BE2C (cell line): ENCODE measurements at regions not wholly inside any gene's neighbourhood (a gene's known extent, or its start where the extent isn't known, plus 50 kb on each side); places are given as distances from the start of the nearest gene placed in this dataset.

Experiments used
- DNase-seq: peaks from one replicate; pipeline ENCODE4 v3.0.0-alpha.2; 2020
- H3K27me3 ChIP-seq: fragments of 250-450 bp; sonication (Bioruptor Pico); 2 replicates; pipeline ENCODE4 v1.5.1; 2020; ENCODE audit warnings: mild to moderate bottlenecking
- H3K36me3 ChIP-seq: fragments of 250-450 bp; sonication (Bioruptor Pico); 2 replicates; pipeline ENCODE4 v1.5.1; 2020; ENCODE audit warnings: mild to moderate bottlenecking
- H3K4me1 ChIP-seq: fragments of 250-450 bp; sonication (Bioruptor Pico); 2 replicates; pipeline ENCODE4 v1.5.1; 2020
- H3K4me3 ChIP-seq: 2 replicates; pipeline ENCODE4 v1.5.1; 2011; ENCODE audit warnings: low read depth, low read length
- H3K9me3 ChIP-seq: fragments of 250-450 bp; sonication (Bioruptor Pico); 2 replicates; pipeline ENCODE4 v1.5.1; 2020
- TF ChIP-seq, protein P1 (sequence below): IDR thresholded peaks from 2 replicates; pipeline ENCODE4 v1.5.1; 2012; ENCODE audit warnings: mild to moderate bottlenecking, low read depth, low read length

DNA sequence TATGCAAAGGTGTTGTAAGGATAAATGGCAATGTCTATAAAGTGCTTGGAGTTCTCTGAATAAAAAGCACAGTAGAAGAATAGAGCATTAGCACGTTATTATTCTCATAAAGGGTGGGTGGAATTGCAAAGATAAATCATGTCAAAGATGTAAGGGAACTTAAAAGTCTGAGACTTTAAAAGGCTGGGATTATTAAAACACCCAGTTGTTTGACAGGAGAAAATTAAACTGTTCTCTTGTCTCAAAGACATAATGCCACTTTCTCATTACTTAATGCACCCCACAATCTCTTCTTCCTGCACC lies 70.4 kb upstream of the PDE10A start:
- H3K36me3 ChIP-seq = no peaks in the 10 kb centered on the region
- no peak for DNase-seq
- no peaks in the 10 kb centered on the region for H3K4me1 ChIP-seq
- no peaks in the 10 kb centered on the region for H3K27me3 ChIP-seq
- no peaks in the 10 kb centered on the region for H3K9me3 ChIP-seq
- H3K4me3 ChIP-seq = no peak overlapping the region
- TF ChIP-seq, protein P1, sequence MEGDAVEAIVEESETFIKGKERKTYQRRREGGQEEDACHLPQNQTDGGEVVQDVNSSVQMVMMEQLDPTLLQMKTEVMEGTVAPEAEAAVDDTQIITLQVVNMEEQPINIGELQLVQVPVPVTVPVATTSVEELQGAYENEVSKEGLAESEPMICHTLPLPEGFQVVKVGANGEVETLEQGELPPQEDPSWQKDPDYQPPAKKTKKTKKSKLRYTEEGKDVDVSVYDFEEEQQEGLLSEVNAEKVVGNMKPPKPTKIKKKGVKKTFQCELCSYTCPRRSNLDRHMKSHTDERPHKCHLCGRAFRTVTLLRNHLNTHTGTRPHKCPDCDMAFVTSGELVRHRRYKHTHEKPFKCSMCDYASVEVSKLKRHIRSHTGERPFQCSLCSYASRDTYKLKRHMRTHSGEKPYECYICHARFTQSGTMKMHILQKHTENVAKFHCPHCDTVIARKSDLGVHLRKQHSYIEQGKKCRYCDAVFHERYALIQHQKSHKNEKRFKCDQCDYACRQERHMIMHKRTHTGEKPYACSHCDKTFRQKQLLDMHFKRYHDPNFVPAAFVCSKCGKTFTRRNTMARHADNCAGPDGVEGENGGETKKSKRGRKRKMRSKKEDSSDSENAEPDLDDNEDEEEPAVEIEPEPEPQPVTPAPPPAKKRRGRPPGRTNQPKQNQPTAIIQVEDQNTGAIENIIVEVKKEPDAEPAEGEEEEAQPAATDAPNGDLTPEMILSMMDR = no peak

DNA sequence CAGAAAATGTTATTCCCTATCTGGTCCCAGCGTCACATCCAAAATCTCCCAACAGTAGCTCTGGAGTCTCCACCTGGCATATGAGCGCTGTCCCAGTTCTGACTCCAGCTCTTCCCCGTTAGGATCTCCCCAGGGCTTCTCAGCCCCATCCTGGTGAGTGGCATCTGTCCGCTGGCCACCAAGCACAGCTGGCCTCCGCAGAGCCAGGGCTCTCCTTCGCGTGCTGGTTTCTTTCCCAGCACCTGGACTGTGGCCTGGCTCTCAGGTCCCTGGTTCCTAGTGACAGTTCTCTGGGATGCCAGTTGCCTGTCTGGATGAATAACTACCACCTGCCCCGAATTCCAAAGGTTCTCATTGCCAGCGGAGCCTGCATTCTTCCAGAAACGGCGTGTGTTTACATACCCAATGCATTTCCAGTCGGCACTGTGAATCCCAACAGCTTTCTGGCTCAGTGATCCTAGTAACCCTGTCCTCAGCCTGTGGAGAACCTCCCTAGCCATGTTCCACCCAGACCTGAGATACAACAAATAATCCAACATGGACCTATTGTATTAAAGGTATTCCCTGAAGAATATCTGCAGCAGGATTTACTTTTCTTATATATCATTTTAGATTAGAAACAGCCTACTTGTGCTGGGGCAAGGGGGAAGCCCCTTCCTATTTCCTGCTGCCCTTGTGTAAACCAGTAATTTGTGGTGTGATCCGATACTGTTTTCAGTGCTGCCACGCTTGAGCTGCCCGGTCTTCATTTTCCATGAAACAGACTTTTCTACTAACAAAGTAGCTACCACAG lies 69.9 kb upstream of the PDE10A start:
- H3K36me3 ChIP-seq = no peaks in the 10 kb centered on the region
- no peak for DNase-seq

DNA sequence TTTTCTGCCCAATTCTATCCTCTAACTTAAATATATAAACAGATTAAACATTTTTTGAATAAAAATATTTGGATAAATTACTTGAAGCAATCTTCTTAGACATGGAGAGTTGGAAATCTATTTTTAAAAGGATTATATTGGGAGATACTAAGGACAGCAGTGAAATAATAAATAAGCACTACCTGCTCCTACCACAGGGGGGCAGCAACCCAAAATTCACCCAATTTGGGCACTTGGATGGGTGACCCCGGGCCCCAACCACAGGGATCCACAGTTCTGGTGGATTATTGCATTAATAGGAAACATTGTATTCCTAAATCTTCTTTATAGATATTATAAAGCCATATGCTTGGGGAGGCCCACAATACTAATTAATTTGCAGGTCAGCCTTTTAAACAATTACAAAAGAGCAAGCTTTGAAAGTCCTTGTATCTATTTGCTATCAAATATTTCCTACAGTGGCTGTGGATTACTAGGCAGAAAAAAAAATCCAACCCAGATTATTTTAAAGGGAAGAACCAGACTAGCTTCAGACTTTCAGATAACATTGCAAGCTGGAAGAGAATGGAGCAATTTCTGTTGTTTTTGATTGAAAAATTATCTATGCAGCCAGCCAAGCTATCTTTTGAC lies 66.4 kb upstream of the PDE10A start:
- H3K9me3 ChIP-seq = no peaks in the 10 kb centered on the region
- H3K4me3 ChIP-seq = no peak overlapping the region
- DNase-seq = peak; percentile 50
- H3K4me1 ChIP-seq = no peaks in the 10 kb centered on the region
- H3K27me3 ChIP-seq = no peaks in the 10 kb centered on the region
- H3K36me3 ChIP-seq = no peaks in the 10 kb centered on the region
- TF ChIP-seq, protein P1 = peak; percentile 72

More for the DNA sequence above, 69.9 kb upstream of the PDE10A start:
- Histone ChIP-seq H3K4me1 (no peaks in the 10 kb centered on the region), H3K27me3 (no peaks in the 10 kb centered on the region), H3K4me3 (no peak overlapping the region), H3K9me3 (no peaks in the 10 kb centered on the region)
- TF ChIP-seq, protein P1 = no peak

DNA sequence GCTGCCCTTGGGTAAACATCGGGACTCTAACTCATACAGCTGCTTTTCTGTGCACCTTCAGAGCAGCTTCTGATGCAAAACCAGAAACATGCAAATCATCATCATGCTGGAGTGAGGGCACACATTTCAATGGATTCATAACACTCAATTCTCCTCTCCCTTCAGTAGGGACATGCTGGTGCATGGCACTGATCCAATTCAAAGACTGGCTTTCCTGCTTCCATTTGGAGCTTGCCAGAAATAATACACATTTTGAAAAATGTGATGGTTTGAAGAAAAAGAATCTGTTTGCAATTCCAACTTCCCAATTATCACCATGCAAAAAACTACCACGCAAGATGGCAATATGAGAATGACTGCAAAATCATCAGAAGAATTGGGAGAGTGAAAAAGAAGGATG lies 65.2 kb upstream of the PDE10A start:
- H3K27me3 ChIP-seq = no peaks in the 10 kb centered on the region
- H3K36me3 ChIP-seq = no peaks in the 10 kb centered on the region
- DNase-seq = no peak
- H3K9me3 ChIP-seq = no peaks in the 10 kb centered on the region
- no peaks in the 10 kb centered on the region for H3K4me1 ChIP-seq
- TF ChIP-seq, protein P1 = no peak
- H3K4me3 ChIP-seq = no peak overlapping the region

DNA sequence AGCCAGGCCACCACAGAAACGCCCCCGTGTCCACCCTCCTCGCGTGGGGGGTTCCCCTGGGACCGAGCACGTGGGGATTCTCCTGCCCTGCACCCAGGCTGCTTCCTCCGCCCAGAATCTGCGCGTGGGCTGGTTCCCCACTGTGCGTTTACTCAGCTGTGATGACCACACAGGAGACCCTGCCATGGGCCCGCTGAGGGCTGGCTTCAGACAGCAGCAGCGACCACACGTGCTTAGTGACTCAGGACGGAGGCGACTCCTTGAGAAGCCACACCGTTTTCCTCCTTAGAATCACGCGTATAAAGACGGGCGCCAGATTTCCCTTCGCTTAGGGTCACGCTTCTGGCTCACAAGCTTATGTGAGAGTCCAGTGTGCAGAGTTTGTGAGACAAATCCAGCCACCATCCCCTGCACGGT lies 63.9 kb upstream of the PDE10A start:
- Histone ChIP-seq H3K4me3 (no peak overlapping the region), H3K27me3 (no peaks in the 10 kb centered on the region), H3K36me3 (no peaks in the 10 kb centered on the region), H3K4me1 (no peaks in the 10 kb centered on the region), H3K9me3 (no peaks in the 10 kb centered on the region)
- no peak for DNase-seq
- TF ChIP-seq, protein P1 = no peak

DNA sequence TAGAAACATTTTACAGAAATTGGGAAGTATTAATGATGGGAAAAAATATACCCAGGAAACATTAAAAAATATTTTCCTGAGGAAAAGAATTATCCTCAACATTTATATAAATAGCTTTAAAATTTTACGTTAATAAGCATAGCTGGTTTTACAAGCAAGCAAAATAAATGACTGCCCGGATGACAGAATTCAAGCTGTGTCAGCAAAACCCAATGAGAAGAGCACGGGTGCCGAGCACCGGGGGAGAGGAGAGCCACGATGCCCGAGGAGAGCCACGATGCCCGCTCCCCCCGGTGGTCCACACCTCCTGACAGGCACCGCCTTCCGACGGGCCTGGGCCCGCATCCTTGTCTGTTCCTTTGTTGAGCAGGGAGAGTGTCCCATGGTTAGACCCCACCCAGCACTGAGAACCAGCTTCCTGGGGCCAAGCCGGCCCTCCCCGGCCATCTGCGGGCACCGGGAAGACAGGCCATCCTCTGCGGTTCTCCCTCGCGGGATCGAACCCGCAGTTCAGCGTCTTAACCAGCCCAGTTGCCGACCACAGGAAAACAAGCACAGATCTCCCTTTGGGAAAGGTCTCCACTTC lies 63.3 kb upstream of the PDE10A start:
- no peak for DNase-seq
- Histone ChIP-seq H3K36me3 (no peaks in the 10 kb centered on the region), H3K27me3 (no peaks in the 10 kb centered on the region), H3K4me3 (no peak overlapping the region), H3K4me1 (no peaks in the 10 kb centered on the region), H3K9me3 (no peaks in the 10 kb centered on the region)
- TF ChIP-seq, protein P1 = no peak
